HCT116 (cell line): ENCODE measurements at regions not wholly inside any gene's neighbourhood (a gene's known extent, or its start where the extent isn't known, plus 50 kb on each side); places are given as distances from the start of the nearest gene placed in this dataset.

ENCODE experiments used
- ATAC-seq: fragments of 200-7000 bp; cut with Tn5 transposase; 2 replicates; pipeline ENCODE4 v1.9.1; 2020; ENCODE audit warnings: mild to moderate bottlenecking, moderate library complexity
- BruUV-seq: library from RNA; stranded (reverse); fragments of 400-500 nt; replicated peaks from 2 replicates; lab custom pipeline; 2021; lab: Mats Ljungman, UMichigan
- CTCF ChIA-PET: fragments of 300-600 bp; sonication (Branson Sonifier 250); formaldehyde crosslinking; loops from one replicate; lab custom pipeline; 2021; ENCODE audit warnings: antibody characterized with exemption; lab: Charles Lee
- POLR2A ChIA-PET: fragments of 300-600, 350-600 bp; sonication (Branson Sonifier 250); formaldehyde crosslinking; loops from one replicate; lab custom pipeline; 2021; ENCODE audit warnings: antibody characterized with exemption; lab: Charles Lee
- RAD21 ChIA-PET, 2 experiments: fragments of 300-600 bp; sonication (Branson Sonifier 250); formaldehyde crosslinking; loops; one replicate each; lab custom pipeline; 2023; ENCODE audit warnings: low total read pairs in 2 of 2; ENCODE audit not compliant: uncharacterized antibody in 2 of 2, unreplicated experiment in 2 of 2, low non-redundant PET in 1 of 2; lab: Charles Lee
- DNase-seq: peaks from one replicate; pipeline ENCODE4 v3.0.0-alpha.2; 2010; ENCODE audit warnings: low read depth, low spot score
- H2AFZ ChIP-seq: fragments of 200-600 bp; shearing (Covaris generic), sonication (generic); 2 replicates; pipeline ENCODE4 v1.6.1; 2017; ENCODE audit warnings: low read depth, mixed run types, mixed read lengths, antibody characterized with exemption, low read length; ENCODE audit not compliant: poor library complexity, severe bottlenecking
- H3K27ac ChIP-seq: 2 replicates; pipeline ENCODE4 v1.5.1; 2012; ENCODE audit warnings: low read depth, low read length
- H3K27me3 ChIP-seq: fragments of 200-600 bp; sonication (generic); 2 replicates; pipeline ENCODE4 v1.6.1; 2016; ENCODE audit warnings: mixed run types, low read length, mixed read lengths; ENCODE audit not compliant: insufficient read depth
- H3K36me3 ChIP-seq, 2 experiments: fragments of 200-500 bp in 1 of 2; fragments of 200-600 bp in 1 of 2; sonication (Bioruptor generic) in 1 of 2; sonication (generic) in 1 of 2; 2 replicates each; pipeline versions ENCODE4 v1.5.1 to v1.6.1; 2014 to 2016; ENCODE audit warnings: low read length in 2 of 2, inconsistent platforms in 1 of 2, mixed read lengths in 1 of 2, mixed run types in 1 of 2; ENCODE audit not compliant: insufficient read depth in 2 of 2, control insufficient read depth in 1 of 2
- H3K4me1 ChIP-seq, 2 experiments: fragments of 200-600 bp in 1 of 2; sonication (generic) in 1 of 2; 2 replicates each; pipeline versions ENCODE4 v1.5.1 to v1.6.1; 2012 to 2017; ENCODE audit warnings: low read length in 2 of 2, inconsistent platforms in 1 of 2, mild to moderate bottlenecking in 1 of 2, mixed read lengths in 1 of 2, mixed run types in 1 of 2, moderate library complexity in 1 of 2; ENCODE audit not compliant: insufficient read depth in 2 of 2, control insufficient read depth in 1 of 2
- H3K4me2 ChIP-seq: fragments of 200-600 bp; sonication (generic); 2 replicates; pipeline ENCODE4 v1.6.1; 2017; ENCODE audit warnings: mixed run types, low read length, mixed read lengths
- H3K4me3 ChIP-seq, 2 experiments: fragments of 200-600 bp in 1 of 2; sonication (generic) in 1 of 2; replicated peaks in 1 of 2; 2 replicates each; pipeline ENCODE4 v1.5.1; 2011 to 2016; ENCODE audit warnings: low read length in 2 of 2, control low read depth in 1 of 2, low read depth in 1 of 2, mild to moderate bottlenecking in 1 of 2, mixed read lengths in 1 of 2, mixed run types in 1 of 2
- H3K79me2 ChIP-seq: fragments of 200-600 bp; sonication (generic); 2 replicates; pipeline ENCODE4 v1.6.1; 2017; ENCODE audit warnings: mild to moderate bottlenecking, mixed run types, low read length, moderate library complexity, mixed read lengths; ENCODE audit not compliant: insufficient read depth
- H3K9ac ChIP-seq: fragments of 200-600 bp; sonication (generic); 2 replicates; pipeline ENCODE4 v1.6.1; 2016; ENCODE audit warnings: low read length, mixed read lengths
- H3K9me2 ChIP-seq: fragments of 200-600 bp; sonication (generic), shearing (Covaris generic); 2 replicates; pipeline ENCODE4 v1.6.1; 2017; ENCODE audit warnings: mixed run types, mild to moderate bottlenecking, moderate library complexity; ENCODE audit not compliant: insufficient read depth
- H3K9me3 ChIP-seq, 2 experiments: fragments of 200-500 bp in 1 of 2; fragments of 200-600 bp in 1 of 2; sonication (Bioruptor generic) in 1 of 2; sonication (generic) in 1 of 2; 2 replicates each; pipeline ENCODE4 v1.6.1; 2014 to 2017; ENCODE audit warnings: low read length in 2 of 2, mixed read lengths in 2 of 2, inconsistent platforms in 1 of 2, low read depth in 1 of 2, mild to moderate bottlenecking in 1 of 2, mixed run types in 1 of 2, moderate library complexity in 1 of 2; ENCODE audit not compliant: control insufficient read depth in 1 of 2, insufficient read depth in 1 of 2
- H4K20me1 ChIP-seq: fragments of 200-600 bp; sonication (generic), shearing (Covaris generic); 2 replicates; pipeline ENCODE4 v1.6.1; 2017; ENCODE audit warnings: mixed run types, mild to moderate bottlenecking, moderate library complexity; ENCODE audit not compliant: insufficient read depth
- CBX3 ChIP-seq: IDR thresholded peaks from 2 replicates; pipeline ENCODE4 v1.6.1; 2012; ENCODE audit warnings: low read depth
- CEBPB ChIP-seq: IDR thresholded peaks from 2 replicates; pipeline ENCODE4 v1.6.1; 2012; ENCODE audit warnings: low read depth
- EZH2phosphoT487 ChIP-seq: fragments of 200-600 bp; IDR thresholded peaks from 2 replicates; pipeline ENCODE4 v1.6.1; 2018; ENCODE audit warnings: antibody characterized with exemption, borderline replicate concordance
- FOSL1 ChIP-seq: IDR thresholded peaks from 2 replicates; pipeline ENCODE4 v1.6.1; 2012; ENCODE audit warnings: low read depth
- POLR2A ChIP-seq: IDR thresholded peaks from 2 replicates; pipeline ENCODE4 v1.7.0; 2011; ENCODE audit warnings: borderline replicate concordance; ENCODE audit not compliant: insufficient read depth, insufficient read length; ENCODE audit errors: extremely low read depth
- RAD21 ChIP-seq: IDR thresholded peaks from 2 replicates; pipeline ENCODE4 v1.6.1; 2012; ENCODE audit warnings: low read depth, mild to moderate bottlenecking
- SIN3A ChIP-seq: IDR thresholded peaks from 2 replicates; pipeline ENCODE4 v1.6.1; 2012; ENCODE audit warnings: low read depth
- SP1 ChIP-seq: IDR thresholded peaks from 2 replicates; pipeline ENCODE4 v1.6.1; 2012; ENCODE audit warnings: low read depth
- ZNF274 ChIP-seq: fragments of 200-500 bp; sonication (Bioruptor generic); IDR thresholded peaks from 2 replicates; pipeline ENCODE4 v1.6.1; 2014; ENCODE audit warnings: mild to moderate bottlenecking, low read depth, low read length, inconsistent platforms
- intact Hi-C: fragments of 100-400 bp; cut with micrococcal nuclease; formaldehyde crosslinking; loops from 2 replicates; pipeline ENCODE4 v1.10.0; 2022
- TF ChIP-seq, protein P1 (sequence below), 3 experiments: fragments of 200-600 bp in 1 of 3; sonication (generic) in 1 of 3; IDR thresholded peaks in 2 of 3; conservative IDR thresholded peaks in 1 of 3; 2 replicates each; pipeline ENCODE4 v1.5.1; 2012 to 2017; ENCODE audit warnings: low read depth in 2 of 3, low read length in 2 of 3, antibody characterized with exemption in 1 of 3, borderline replicate concordance in 1 of 3, control low read depth in 1 of 3, mild to moderate bottlenecking in 1 of 3, mixed read lengths in 1 of 3, mixed run types in 1 of 3, moderate library complexity in 1 of 3; ENCODE audit not compliant: insufficient read depth in 1 of 3
- TF ChIP-seq, protein P2 (sequence below): IDR thresholded peaks from 2 replicates; pipeline ENCODE4 v1.6.1; 2012; ENCODE audit warnings: low read depth
- TF ChIP-seq, protein P3 (sequence below): IDR thresholded peaks from 2 replicates; pipeline ENCODE4 v1.6.1; 2012
- TF ChIP-seq, protein P4 (sequence below): IDR thresholded peaks from 2 replicates; pipeline ENCODE4 v1.6.1; 2011; ENCODE audit warnings: mild to moderate bottlenecking, low read length, moderate library complexity; ENCODE audit not compliant: insufficient replicate concordance; ENCODE audit errors: extremely low read depth

DNA sequence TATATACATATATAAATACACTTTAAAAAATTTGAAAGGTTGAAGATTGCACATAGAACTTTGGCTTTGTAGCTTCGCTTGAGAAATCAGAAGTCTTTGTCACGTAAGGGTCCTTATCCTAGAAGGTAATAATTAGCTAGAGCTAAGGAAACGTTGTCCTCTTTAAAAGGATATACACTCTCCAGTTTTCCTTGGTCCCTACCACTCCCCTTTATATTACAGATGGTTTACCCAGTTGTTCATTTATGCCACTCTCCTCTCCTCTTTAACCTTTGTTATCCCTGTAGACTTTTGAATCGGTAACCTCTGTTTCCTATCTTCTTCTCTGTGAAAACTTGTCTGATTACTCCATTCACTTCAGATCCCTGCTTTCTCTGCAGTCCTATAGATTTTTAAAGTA, 1101.0 kb upstream of the SEMA6A start:
- no peaks in the 10 kb centered on the region for H3K9me3 ChIP-seq
- intact Hi-C loops, result no loop called here
- H3K27ac ChIP-seq, result no peak overlapping the region
- no peak overlapping the region for H2AFZ ChIP-seq
- H3K9ac ChIP-seq, result no peak overlapping the region
- H3K4me1 ChIP-seq, result no peaks in the 10 kb centered on the region
- no peak for TF ChIP-seq FOSL1
- TF ChIP-seq ZNF274, result no peak
- no peaks in the 10 kb centered on the region for H3K27me3 ChIP-seq
- ChIA-PET POLR2A (no interaction called here), CTCF (no interaction called here), RAD21 (no interaction called here)
- no peak for DNase-seq
- BruUV-seq, result no TSS peak
- no peaks in the 10 kb centered on the region for H3K36me3 ChIP-seq
- ATAC-seq, result no peak
- H3K4me3 ChIP-seq, result no peak overlapping the region
- no peaks in the 10 kb centered on the region for H4K20me1 ChIP-seq
- H3K79me2 ChIP-seq, result no peaks in the 10 kb centered on the region
- H3K9me2 ChIP-seq, result no peaks in the 10 kb centered on the region; the same call in 1 of the 2 replicates
- no peak overlapping the region for H3K4me2 ChIP-seq

DNA sequence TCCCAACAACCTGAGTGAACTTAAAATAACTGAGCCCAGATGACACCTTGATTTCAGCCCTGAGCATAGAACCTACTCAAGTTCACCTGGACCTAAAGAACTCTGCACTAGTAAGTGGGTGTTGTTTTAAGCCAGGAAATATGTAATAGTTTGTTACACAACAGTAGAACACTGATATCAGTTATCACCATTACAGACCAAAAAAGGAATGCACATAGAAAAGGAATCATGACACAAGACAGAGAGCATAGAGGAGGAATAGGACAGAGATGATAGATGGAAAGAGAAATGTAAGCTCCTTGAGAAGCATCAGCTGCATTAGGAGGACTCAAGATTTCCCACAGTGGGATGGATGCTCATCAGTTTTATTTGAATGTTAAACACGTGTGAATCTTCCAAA, 1096.9 kb upstream of the SEMA6A start:
- RAD21 ChIA-PET, result no interaction called here
- ATAC-seq, result no peak
- TF ChIP-seq, protein P1, sequence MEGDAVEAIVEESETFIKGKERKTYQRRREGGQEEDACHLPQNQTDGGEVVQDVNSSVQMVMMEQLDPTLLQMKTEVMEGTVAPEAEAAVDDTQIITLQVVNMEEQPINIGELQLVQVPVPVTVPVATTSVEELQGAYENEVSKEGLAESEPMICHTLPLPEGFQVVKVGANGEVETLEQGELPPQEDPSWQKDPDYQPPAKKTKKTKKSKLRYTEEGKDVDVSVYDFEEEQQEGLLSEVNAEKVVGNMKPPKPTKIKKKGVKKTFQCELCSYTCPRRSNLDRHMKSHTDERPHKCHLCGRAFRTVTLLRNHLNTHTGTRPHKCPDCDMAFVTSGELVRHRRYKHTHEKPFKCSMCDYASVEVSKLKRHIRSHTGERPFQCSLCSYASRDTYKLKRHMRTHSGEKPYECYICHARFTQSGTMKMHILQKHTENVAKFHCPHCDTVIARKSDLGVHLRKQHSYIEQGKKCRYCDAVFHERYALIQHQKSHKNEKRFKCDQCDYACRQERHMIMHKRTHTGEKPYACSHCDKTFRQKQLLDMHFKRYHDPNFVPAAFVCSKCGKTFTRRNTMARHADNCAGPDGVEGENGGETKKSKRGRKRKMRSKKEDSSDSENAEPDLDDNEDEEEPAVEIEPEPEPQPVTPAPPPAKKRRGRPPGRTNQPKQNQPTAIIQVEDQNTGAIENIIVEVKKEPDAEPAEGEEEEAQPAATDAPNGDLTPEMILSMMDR (IDR thresholded peaks at IDR 0.05 in 2 of 3, conservative IDR thresholded peaks at IDR 0.05 in 1 of 3; ENCODE audit: borderline replicate concordance in 1 of 3, insufficient read depth in 1 of 3, low read depth in 2 of 3, low read length in 2 of 3), result no peak
- no peak for TF ChIP-seq RAD21
- TF ChIP-seq, protein P2, sequence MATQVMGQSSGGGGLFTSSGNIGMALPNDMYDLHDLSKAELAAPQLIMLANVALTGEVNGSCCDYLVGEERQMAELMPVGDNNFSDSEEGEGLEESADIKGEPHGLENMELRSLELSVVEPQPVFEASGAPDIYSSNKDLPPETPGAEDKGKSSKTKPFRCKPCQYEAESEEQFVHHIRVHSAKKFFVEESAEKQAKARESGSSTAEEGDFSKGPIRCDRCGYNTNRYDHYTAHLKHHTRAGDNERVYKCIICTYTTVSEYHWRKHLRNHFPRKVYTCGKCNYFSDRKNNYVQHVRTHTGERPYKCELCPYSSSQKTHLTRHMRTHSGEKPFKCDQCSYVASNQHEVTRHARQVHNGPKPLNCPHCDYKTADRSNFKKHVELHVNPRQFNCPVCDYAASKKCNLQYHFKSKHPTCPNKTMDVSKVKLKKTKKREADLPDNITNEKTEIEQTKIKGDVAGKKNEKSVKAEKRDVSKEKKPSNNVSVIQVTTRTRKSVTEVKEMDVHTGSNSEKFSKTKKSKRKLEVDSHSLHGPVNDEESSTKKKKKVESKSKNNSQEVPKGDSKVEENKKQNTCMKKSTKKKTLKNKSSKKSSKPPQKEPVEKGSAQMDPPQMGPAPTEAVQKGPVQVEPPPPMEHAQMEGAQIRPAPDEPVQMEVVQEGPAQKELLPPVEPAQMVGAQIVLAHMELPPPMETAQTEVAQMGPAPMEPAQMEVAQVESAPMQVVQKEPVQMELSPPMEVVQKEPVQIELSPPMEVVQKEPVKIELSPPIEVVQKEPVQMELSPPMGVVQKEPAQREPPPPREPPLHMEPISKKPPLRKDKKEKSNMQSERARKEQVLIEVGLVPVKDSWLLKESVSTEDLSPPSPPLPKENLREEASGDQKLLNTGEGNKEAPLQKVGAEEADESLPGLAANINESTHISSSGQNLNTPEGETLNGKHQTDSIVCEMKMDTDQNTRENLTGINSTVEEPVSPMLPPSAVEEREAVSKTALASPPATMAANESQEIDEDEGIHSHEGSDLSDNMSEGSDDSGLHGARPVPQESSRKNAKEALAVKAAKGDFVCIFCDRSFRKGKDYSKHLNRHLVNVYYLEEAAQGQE, result no peak
- TF ChIP-seq, protein P3, sequence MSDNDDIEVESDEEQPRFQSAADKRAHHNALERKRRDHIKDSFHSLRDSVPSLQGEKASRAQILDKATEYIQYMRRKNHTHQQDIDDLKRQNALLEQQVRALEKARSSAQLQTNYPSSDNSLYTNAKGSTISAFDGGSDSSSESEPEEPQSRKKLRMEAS, result no peak
- TF ChIP-seq, protein P4, sequence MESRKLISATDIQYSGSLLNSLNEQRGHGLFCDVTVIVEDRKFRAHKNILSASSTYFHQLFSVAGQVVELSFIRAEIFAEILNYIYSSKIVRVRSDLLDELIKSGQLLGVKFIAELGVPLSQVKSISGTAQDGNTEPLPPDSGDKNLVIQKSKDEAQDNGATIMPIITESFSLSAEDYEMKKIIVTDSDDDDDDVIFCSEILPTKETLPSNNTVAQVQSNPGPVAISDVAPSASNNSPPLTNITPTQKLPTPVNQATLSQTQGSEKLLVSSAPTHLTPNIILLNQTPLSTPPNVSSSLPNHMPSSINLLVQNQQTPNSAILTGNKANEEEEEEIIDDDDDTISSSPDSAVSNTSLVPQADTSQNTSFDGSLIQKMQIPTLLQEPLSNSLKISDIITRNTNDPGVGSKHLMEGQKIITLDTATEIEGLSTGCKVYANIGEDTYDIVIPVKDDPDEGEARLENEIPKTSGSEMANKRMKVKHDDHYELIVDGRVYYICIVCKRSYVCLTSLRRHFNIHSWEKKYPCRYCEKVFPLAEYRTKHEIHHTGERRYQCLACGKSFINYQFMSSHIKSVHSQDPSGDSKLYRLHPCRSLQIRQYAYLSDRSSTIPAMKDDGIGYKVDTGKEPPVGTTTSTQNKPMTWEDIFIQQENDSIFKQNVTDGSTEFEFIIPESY, result no peak
- TF ChIP-seq SP1, result no peak
- no peak for TF ChIP-seq CBX3
- no peak for TF ChIP-seq CEBPB
- TF ChIP-seq POLR2A, result no peak
- no peak for TF ChIP-seq EZH2phosphoT487
- no peak for TF ChIP-seq ZNF274
- no peak for TF ChIP-seq SIN3A

More for the DNA sequence above, 1096.9 kb upstream of the SEMA6A start:
- BruUV-seq, result no TSS peak
- Histone ChIP-seq H3K4me3 (no peak overlapping the region), H3K79me2 (no peaks in the 10 kb centered on the region), H4K20me1 (no peaks in the 10 kb centered on the region), H3K9ac (no peak overlapping the region), H3K27ac (no peak overlapping the region), H2AFZ (no peak overlapping the region), H3K27me3 (no peaks in the 10 kb centered on the region), H3K9me3 (no peaks in the 10 kb centered on the region), H3K4me2 (no peak overlapping the region), H3K4me1 (no peaks in the 10 kb centered on the region), H3K9me2 (no peaks in the 10 kb centered on the region; the same call in 1 of the 2 replicates), H3K36me3 (no peaks in the 10 kb centered on the region)
- intact Hi-C loops, result no loop called here
- POLR2A ChIA-PET, result no interaction called here
- CTCF ChIA-PET, result no interaction called here
- no peak for DNase-seq
